ENCODE measurements at regions not wholly inside any gene's neighbourhood (a gene's known extent, or its start where the extent isn't known, plus 50 kb on each side); places are given as distances from the start of the nearest gene placed in this dataset.

DNA sequence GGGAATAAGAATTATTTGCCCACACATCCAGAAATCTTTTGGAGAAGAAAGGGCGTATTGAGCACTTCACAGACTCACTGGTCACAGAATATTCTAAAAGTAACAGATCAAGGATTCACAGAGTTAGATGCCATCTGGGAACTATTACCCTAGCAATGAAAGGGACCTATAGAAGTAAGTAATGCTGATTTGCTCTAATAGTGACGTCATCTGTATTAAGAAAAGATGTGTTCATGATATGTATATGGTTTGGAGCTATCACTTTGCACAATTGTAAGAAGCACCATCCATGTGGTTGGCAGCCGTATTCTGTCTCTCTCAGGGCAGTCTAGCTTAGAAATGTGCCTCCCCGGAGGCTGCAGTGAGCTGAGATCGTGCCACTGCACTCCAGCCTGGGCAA, 52.8 kb upstream of the SV2C start:
- intact Hi-C loops (cut with DNase I): no loop called here
- ATAC-seq (no peak), DNase-seq (no peak)
- TF ChIP-seq, protein P1, sequence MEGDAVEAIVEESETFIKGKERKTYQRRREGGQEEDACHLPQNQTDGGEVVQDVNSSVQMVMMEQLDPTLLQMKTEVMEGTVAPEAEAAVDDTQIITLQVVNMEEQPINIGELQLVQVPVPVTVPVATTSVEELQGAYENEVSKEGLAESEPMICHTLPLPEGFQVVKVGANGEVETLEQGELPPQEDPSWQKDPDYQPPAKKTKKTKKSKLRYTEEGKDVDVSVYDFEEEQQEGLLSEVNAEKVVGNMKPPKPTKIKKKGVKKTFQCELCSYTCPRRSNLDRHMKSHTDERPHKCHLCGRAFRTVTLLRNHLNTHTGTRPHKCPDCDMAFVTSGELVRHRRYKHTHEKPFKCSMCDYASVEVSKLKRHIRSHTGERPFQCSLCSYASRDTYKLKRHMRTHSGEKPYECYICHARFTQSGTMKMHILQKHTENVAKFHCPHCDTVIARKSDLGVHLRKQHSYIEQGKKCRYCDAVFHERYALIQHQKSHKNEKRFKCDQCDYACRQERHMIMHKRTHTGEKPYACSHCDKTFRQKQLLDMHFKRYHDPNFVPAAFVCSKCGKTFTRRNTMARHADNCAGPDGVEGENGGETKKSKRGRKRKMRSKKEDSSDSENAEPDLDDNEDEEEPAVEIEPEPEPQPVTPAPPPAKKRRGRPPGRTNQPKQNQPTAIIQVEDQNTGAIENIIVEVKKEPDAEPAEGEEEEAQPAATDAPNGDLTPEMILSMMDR (IDR thresholded peaks at IDR 0.05): no peak
- 58 to 74% (median 63%) methylated on average over 5 of the region's 5 CpGs for WGBS, 3 donors
- no peaks in the 10 kb centered on the region for H3K4me1 ChIP-seq
- H3K9me3 ChIP-seq: no peaks in the 10 kb centered on the region
- H3K36me3 ChIP-seq (ENCODE audit: insufficient read depth in 1 of 2, low read depth in 1 of 2): no peaks in the 10 kb centered on the region
- no peak overlapping the region for H3K4me3 ChIP-seq
- no peak overlapping the region for H3K27ac ChIP-seq
- H3K27me3 ChIP-seq (ENCODE audit: insufficient read depth in 3 of 3, low read length in 2 of 3): no peaks in the 10 kb centered on the region

DNA sequence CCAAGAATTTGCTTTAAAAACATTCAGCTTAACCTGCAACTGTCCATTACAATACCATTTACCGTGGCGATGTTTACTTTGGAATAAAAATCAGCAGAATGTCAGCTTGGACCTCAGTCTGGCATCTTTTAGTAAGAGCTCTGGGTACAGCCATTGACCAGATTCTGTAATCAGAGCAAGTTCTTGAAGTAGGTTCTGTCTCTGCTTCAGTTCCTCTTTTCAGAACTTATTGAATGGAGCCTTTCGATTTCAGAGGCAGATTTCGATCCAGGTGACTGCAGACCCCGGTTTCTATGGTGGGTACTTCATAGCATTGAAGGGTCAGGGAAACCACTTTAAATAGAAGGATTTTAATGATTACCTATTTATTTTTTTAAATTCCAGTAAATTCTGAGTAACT, 53.4 kb upstream of the SV2C start:
- TF ChIP-seq, protein P1 (IDR thresholded peaks at IDR 0.05): no peak
- H3K27me3 ChIP-seq (ENCODE audit: insufficient read depth in 3 of 3, low read length in 2 of 3): no peaks in the 10 kb centered on the region
- H3K36me3 ChIP-seq (ENCODE audit: insufficient read depth in 1 of 2, low read depth in 1 of 2): no peaks in the 10 kb centered on the region
- H3K4me1 ChIP-seq: no peaks in the 10 kb centered on the region
- WGBS, 3 donors: 87 to 91% (median 88%) methylated on average over 5 of the region's 5 CpGs
- DNase-seq (no peak), ATAC-seq (no peak)
- intact Hi-C loops (cut with DNase I): no loop called here
- H3K9me3 ChIP-seq: no peaks in the 10 kb centered on the region
- H3K4me3 ChIP-seq: no peak overlapping the region
- H3K27ac ChIP-seq: no peak overlapping the region

DNA sequence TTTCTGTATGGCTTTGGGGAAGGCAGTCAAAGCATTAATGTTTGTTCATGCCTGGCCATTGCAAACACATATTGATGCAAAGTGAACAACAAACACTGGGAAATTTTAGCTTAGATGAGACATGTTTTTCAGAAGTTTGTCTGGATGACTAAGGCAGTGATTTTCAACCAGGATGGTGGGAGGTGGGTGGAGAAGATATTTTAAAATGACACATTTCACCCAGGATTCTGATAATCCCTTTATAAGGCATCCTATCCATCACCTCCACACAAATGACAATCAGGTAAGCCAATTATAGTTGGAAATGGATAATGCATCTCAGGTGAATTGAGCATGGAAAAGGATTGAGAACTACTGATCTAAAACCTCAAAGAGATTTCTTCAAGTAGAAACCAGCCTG, 57.4 kb upstream of the SV2C start:
- no peak for ATAC-seq
- Histone ChIP-seq H3K27ac (no peak overlapping the region), H3K27me3 (ENCODE audit: insufficient read depth in 3 of 3, low read length in 2 of 3) (no peaks in the 10 kb centered on the region), H3K9me3 (no peaks in the 10 kb centered on the region), H3K36me3 (ENCODE audit: insufficient read depth in 1 of 2, low read depth in 1 of 2) (no peaks in the 10 kb centered on the region), H3K4me1 (no peaks in the 10 kb centered on the region), H3K4me3 (no peak overlapping the region)
- TF ChIP-seq, protein P1 (IDR thresholded peaks at IDR 0.05): no peak
- DNase-seq: no peak
- intact Hi-C loops (cut with DNase I): no loop called here

DNA sequence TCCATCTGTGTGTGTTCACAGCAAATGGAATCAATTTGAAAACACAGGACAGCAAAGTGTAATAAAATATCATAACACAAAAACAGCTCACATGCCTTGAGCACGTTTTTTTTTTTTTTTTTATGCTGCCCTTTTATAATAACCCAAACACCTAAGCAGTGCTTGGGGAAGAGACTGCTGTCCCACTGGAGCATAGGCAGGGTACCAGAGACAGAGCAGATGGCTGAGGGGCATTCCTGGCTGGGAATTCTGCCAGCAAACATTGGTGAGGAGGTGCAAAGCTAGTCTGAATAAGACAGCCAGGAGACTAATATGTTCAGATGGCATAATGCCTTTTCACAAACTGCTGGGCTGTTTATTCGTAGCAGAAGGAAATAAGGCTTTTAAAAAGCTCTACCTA, 58.1 kb upstream of the SV2C start:
- no peaks in the 10 kb centered on the region for H3K36me3 ChIP-seq (ENCODE audit: insufficient read depth in 1 of 2, low read depth in 1 of 2)
- TF ChIP-seq, protein P1 (IDR thresholded peaks at IDR 0.05): no peak
- no peak overlapping the region for H3K4me3 ChIP-seq
- 23 to 29% (median 26%) methylated on average over 2 of the region's 2 CpGs for WGBS, 3 donors
- no peaks in the 10 kb centered on the region for H3K27me3 ChIP-seq (ENCODE audit: insufficient read depth in 3 of 3, low read length in 2 of 3)
- H3K4me1 ChIP-seq: no peaks in the 10 kb centered on the region
- DNase-seq (no peak), ATAC-seq (no peak)
- no peak overlapping the region for H3K27ac ChIP-seq
- intact Hi-C loops (cut with DNase I): no loop called here
- H3K9me3 ChIP-seq: no peaks in the 10 kb centered on the region

DNA sequence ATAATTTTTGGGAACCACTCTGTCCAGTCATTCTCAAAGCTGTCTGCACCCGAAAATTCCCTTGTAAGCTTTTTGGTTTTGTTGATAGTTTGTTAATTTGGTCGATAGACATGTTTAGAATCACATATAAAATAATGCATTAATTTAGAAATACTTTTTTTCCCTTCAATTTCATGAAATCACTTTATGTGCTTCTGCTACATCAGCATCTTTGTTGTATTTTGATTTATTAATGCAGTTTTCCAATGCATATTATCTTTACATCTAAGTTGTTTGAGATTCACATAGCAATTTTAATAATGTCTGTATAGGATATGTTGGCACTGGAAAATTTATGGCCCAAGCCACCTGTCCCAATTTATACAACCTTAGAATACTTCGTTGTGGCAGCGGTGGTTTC, 60.6 kb upstream of the SV2C start:
- Histone ChIP-seq H3K36me3 (ENCODE audit: insufficient read depth in 1 of 2, low read depth in 1 of 2) (no peaks in the 10 kb centered on the region), H3K27me3 (ENCODE audit: insufficient read depth in 3 of 3, low read length in 2 of 3) (no peaks in the 10 kb centered on the region), H3K27ac (no peak overlapping the region), H3K4me1 (no peaks in the 10 kb centered on the region), H3K4me3 (no peak overlapping the region), H3K9me3 (no peaks in the 10 kb centered on the region)
- WGBS, 3 donors: 37 to 47% (median 41%) methylated on average over 4 of the region's 4 CpGs
- no peak for DNase-seq
- TF ChIP-seq, protein P1 (IDR thresholded peaks at IDR 0.05): no peak
- no peak for ATAC-seq
- intact Hi-C loops (cut with DNase I): no loop called here

Measured in psoas muscle (tissue), 7 donors.